Suppressor macrophage treated with lipopolysaccharide for 1 hour (primary cell): ENCODE measurements at regions not wholly inside any gene's neighbourhood (a gene's known extent, or its start where the extent isn't known, plus 50 kb on each side); places are given as distances from the start of the nearest gene placed in this dataset.

Source experiments
- DNase-seq, 3 donors: peaks; one replicate each; pipeline ENCODE4 v3.0.0-alpha.2; 2020 to 2022

DNA sequence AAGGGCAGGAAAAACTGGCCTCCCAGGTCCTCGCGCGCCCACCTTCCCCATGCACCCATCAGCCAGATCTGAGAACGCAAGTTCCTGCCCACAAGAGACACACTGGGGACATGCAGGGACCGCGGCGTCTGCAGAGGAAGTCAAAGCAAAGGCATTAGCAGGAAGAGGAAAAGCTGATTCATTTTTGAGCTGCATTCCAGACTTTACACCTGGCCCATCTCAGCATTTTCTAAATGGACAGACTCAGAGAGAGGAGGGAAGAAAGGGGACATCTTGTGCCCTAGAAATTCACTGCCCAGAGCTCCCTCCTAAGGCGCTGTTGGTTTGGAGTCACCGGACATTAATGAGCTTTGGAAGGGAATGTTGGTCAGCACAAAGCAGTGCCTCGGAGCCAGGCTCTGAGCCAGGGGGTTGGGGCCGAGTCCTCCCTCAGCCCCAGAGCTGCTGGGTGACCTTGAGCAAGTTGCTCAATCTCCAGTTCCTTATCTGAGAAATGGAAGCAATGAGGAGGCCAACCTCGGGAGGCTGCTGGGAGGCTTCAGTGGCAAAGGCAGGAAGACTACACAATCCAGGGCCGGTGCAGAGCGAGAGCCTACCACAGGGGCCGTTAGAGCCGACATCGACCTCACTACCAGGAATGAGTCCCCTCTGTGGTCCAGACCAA lies 150.5 kb upstream of the IQSEC1 start:
- DNase-seq, result no peak

GRCh38 chr3:13222891-13223573 lies 149.8 kb upstream of the IQSEC1 start:
- no peak for DNase-seq

- DNase-seq, result no peak
These were observed 148.9 kb upstream of the IQSEC1 start for GRCh38 chr3:13222131-13222530.

GRCh38 chr3:13221491-13222061 lies 148.3 kb upstream of the IQSEC1 start:
- no peak for DNase-seq

- DNase-seq, result no peak
These were observed 147.8 kb upstream of the IQSEC1 start for GRCh38 chr3:13220991-13221390.

DNA sequence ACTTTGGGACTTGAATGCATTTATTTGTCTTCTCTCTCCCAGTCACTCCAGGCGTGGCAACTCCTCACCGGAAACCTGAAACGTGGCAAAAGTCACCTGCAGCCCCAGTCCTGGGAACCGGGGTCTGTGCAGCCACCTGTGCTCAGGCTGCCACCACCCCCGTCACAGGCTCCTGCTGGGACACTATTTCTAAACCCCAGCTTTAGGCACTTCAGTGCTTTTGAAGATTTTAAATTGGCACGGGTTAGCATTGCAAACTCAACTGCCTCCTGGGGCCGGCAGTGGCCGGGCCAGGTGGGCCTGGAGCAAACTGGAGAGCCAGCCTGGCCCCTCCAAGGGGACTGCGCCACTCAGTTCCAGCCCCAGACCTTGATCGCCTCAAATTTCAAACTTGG lies 146.7 kb upstream of the IQSEC1 start:
- no peak for DNase-seq

GRCh38 chr3:13219077-13219901 lies 146.1 kb upstream of the IQSEC1 start:
- no peak for DNase-seq

DNA sequence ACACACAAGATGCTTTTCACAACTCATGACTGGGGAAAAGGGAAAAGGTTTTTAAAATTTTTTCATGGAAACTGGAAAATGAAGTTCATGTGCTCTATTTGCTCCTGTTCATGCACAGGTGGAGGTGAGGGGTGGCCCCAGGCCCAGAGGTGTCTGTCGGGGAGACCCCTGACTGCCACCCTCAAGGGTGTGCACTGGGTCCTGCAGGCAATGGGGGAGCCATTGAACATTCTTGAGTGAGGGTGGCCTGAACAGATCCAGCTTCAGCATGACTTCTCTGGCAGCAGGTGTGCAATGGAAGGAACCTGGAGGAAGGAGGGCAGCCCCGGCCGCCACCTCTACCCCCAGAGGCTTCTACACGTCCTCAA lies 145.3 kb upstream of the IQSEC1 start:
- DNase-seq, result no peak

DNA sequence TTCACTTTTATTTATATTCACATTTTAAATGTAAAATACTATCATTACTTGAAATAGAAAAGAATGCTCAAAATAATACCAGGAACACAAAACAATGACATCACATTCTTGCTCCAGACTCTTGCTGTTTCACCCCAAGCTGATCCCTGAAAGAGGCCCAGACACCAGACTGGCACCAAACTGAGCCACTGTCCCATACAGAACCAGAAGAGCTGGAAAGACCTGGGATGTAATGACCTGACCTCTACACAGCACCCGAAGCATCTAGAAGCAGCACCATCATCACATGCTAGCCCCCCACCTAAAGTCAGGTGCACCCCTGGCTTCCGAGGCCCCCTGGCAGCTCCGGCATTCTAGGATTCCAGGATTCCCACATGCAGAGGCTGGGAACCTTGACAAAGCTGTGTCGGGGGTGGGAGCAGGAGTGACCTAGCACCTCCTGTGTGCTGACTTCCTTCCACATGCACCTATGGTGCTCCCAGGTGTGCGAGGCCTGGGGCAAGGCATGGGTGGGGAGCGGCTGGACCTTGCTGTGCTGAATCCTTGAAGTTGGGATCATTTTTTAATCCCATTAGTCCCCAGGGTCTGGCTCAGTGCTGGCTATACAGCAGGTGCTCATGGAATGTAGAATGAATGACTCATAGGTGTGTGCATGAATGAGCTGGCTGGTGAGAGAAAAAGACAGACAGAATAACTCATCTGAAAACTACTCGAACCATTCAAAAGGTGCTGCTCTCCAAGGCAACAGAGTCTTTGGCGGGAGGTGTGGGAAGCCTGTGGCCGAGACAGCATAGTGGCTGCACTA lies 144.7 kb upstream of the IQSEC1 start:
- no peak for DNase-seq

GRCh38 chr3:13217253-13217652 lies 144.0 kb upstream of the IQSEC1 start:
- no peak for DNase-seq

DNA sequence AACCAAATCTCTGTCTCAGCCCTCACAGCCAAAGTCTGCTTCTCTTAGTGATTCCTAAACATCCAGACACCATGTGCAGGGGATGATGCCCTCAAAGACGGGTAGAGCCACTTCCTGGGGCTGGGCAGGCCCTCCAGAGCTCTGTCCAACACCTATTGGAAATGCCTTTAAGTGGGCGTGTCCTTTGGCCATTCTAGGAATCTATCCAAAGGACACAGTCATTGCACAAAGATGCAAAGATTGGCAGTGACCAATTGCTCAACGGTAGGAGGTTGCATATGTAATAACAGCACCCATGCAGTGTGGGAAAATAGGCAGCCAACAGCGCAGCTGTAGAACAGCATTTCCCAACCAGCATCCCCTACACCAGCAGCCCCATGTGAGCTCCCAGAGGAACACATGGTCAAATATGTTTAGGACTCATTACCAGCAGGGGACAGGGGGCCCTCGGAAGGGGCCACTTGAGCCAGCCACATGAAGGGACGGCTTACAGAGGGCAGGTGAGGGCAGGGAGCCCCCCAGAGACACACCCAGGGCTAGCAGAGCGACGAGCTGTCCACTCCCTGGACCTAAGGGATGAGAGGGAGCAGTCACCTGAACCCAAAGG lies 142.8 kb upstream of the IQSEC1 start:
- DNase-seq, result no peak

GRCh38 chr3:13214847-13215472 lies 141.7 kb upstream of the IQSEC1 start:
- DNase-seq, result no peak

- DNase-seq, result no peak
These were observed 140.9 kb upstream of the IQSEC1 start for GRCh38 chr3:13213911-13214846.

GRCh38 chr3:13213490-13213889 lies 140.3 kb upstream of the IQSEC1 start:
- DNase-seq, result no peak

- DNase-seq, result no peak
These were observed 138.5 kb upstream of the IQSEC1 start for GRCh38 chr3:13211605-13212210.

GRCh38 chr3:13210221-13210975 lies 137.2 kb upstream of the IQSEC1 start:
- no peak for DNase-seq

DNA sequence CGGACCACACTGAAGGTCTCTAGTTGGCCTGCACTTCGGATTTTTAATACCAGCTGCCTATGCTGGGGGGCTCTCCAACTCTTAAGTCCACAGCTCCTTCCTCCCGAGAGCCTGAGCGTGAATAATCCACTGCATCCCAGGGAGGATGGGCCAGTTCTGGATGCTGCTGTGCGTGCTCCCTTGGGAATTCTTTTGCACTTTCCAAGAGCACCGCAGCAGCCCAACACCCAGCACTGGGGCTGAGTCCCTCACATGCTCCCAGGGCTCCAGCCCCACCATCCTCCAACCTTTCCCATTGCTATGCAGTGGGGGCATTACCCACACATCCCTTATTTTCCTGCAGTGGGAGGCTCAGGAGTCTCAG lies 136.4 kb upstream of the IQSEC1 start:
- DNase-seq, result no peak

- DNase-seq, result no peak
These were observed 135.7 kb upstream of the IQSEC1 start for GRCh38 chr3:13208706-13209633.
